Neural cell (in vitro differentiated cells): ENCODE measurements at regions not wholly inside any gene's neighbourhood (a gene's known extent, or its start where the extent isn't known, plus 50 kb on each side); places are given as distances from the start of the nearest gene placed in this dataset.

Experiments used
- CTCF ChIP-seq: fragments of 450-650 bp; IDR thresholded peaks from 2 replicates; pipeline ENCODE4 v1.5.1; 2014; ENCODE audit warnings: antibody characterized with exemption, mild to moderate bottlenecking, moderate library complexity; ENCODE audit not compliant: poor library complexity, severe bottlenecking
- EZH2 ChIP-seq: fragments of 200-600, 300-800 bp; shearing (Covaris generic), sonication (generic); IDR thresholded peaks from 2 replicates; pipeline ENCODE4 v1.6.1; 2014; ENCODE audit warnings: antibody characterized with exemption, low read length, borderline replicate concordance, mild to moderate bottlenecking; ENCODE audit not compliant: insufficient read depth, poor library complexity, severe bottlenecking
- POLR2AphosphoS5 ChIP-seq: IDR thresholded peaks from 2 replicates; pipeline ENCODE4 v1.6.1; 2012

GRCh38 chr16:73106329-73107034, 58.6 kb upstream of the ZFHX3 start:
- TF ChIP-seq CTCF (no peak), EZH2 (no peak), POLR2AphosphoS5 (no peak)
